ENCODE measurements at regions not wholly inside any gene's neighbourhood (a gene's known extent, or its start where the extent isn't known, plus 50 kb on each side); places are given as distances from the start of the nearest gene placed in this dataset.

DNA sequence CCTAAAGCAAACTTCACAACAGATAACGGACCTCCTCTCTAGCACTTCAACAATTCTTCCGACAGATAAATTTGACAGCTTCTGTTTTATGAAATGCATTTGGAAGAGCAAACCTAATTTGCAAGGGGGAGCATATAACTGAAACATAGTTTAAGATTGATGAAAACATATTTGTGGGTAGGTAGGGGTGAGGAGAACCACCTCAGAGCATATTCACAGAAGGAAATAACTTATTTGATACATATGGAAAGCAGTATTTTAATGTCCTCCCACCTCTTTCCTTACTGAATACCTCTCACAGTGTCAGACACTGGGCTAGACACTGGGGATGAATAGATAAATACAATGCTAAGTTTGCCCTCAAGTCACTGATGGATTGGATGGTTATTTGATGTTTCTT is 384.8 kb downstream of the MAT2B start:
- TF ChIP-seq EZH2 (IDR thresholded peaks at IDR 0.05; ENCODE audit: borderline replicate concordance, low read length): no peak
- TF ChIP-seq, protein P1, sequence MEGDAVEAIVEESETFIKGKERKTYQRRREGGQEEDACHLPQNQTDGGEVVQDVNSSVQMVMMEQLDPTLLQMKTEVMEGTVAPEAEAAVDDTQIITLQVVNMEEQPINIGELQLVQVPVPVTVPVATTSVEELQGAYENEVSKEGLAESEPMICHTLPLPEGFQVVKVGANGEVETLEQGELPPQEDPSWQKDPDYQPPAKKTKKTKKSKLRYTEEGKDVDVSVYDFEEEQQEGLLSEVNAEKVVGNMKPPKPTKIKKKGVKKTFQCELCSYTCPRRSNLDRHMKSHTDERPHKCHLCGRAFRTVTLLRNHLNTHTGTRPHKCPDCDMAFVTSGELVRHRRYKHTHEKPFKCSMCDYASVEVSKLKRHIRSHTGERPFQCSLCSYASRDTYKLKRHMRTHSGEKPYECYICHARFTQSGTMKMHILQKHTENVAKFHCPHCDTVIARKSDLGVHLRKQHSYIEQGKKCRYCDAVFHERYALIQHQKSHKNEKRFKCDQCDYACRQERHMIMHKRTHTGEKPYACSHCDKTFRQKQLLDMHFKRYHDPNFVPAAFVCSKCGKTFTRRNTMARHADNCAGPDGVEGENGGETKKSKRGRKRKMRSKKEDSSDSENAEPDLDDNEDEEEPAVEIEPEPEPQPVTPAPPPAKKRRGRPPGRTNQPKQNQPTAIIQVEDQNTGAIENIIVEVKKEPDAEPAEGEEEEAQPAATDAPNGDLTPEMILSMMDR (IDR thresholded peaks at IDR 0.05; ENCODE audit: low read length): no peak
